ENCODE measurements at regions not wholly inside any gene's neighbourhood (a gene's known extent, or its start where the extent isn't known, plus 50 kb on each side); places are given as distances from the start of the nearest gene placed in this dataset.
A peak's percentile ranks its signal among the peaks of the same experiment; 100 is the strongest.

- H3K27ac ChIP-seq (ENCODE audit: poor library complexity, severe bottlenecking), result no peak overlapping the region
- H3K27me3 ChIP-seq (ENCODE audit: insufficient read depth, poor library complexity, severe bottlenecking), result no peaks in the 10 kb centered on the region
- DNase-seq (ENCODE audit: low spot score) (no peak), ATAC-seq (ENCODE audit: low read depth) (no peak)
- TF ChIP-seq CTCF (IDR thresholded peaks at IDR 0.05; ENCODE audit: poor library complexity, severe bottlenecking), result no peak
- H3K36me3 ChIP-seq (ENCODE audit: low read depth), result no peaks in the 10 kb centered on the region
- no peak overlapping the region for H3K4me3 ChIP-seq (ENCODE audit: severe bottlenecking)
- H3K9me3 ChIP-seq (ENCODE audit: severe bottlenecking), result no peaks in the 10 kb centered on the region
- H3K4me1 ChIP-seq (ENCODE audit: insufficient read depth, poor library complexity, severe bottlenecking), result no peaks in the 10 kb centered on the region
These were observed 62.6 kb upstream of the ZSWIM2 start for GRCh38 chr2:186911551-186912085.

GRCh38 chr2:186910996-186911395 lies 62.0 kb upstream of the ZSWIM2 start:
- TF ChIP-seq CTCF (IDR thresholded peaks at IDR 0.05; ENCODE audit: poor library complexity, severe bottlenecking), result no peak
- H3K27me3 ChIP-seq (ENCODE audit: insufficient read depth, poor library complexity, severe bottlenecking), result no peaks in the 10 kb centered on the region
- H3K9me3 ChIP-seq (ENCODE audit: severe bottlenecking), result no peaks in the 10 kb centered on the region
- no peak overlapping the region for H3K4me3 ChIP-seq (ENCODE audit: severe bottlenecking)
- no peaks in the 10 kb centered on the region for H3K4me1 ChIP-seq (ENCODE audit: insufficient read depth, poor library complexity, severe bottlenecking)
- no peaks in the 10 kb centered on the region for H3K36me3 ChIP-seq (ENCODE audit: low read depth)
- DNase-seq (ENCODE audit: low spot score) (no peak), ATAC-seq (ENCODE audit: low read depth) (no peak)
- no peak overlapping the region for H3K27ac ChIP-seq (ENCODE audit: poor library complexity, severe bottlenecking)

- no peak for TF ChIP-seq CTCF (IDR thresholded peaks at IDR 0.05; ENCODE audit: poor library complexity, severe bottlenecking)
These were observed 60.1 kb upstream of the ZSWIM2 start for GRCh38 chr2:186909095-186909494.

GRCh38 chr2:186907897-186908296 lies 58.9 kb upstream of the ZSWIM2 start:
- H3K27ac ChIP-seq (ENCODE audit: poor library complexity, severe bottlenecking), result no peak overlapping the region
- no peak for TF ChIP-seq CTCF (IDR thresholded peaks at IDR 0.05; ENCODE audit: poor library complexity, severe bottlenecking)
- no peak for DNase-seq (ENCODE audit: low spot score)

More at GRCh38 chr2:186909095-186909494, 60.1 kb upstream of the ZSWIM2 start:
- H3K9me3 ChIP-seq (ENCODE audit: severe bottlenecking), result no peaks in the 10 kb centered on the region
- DNase-seq (ENCODE audit: low spot score) (no peak), ATAC-seq (ENCODE audit: low read depth) (no peak)
- H3K4me3 ChIP-seq (ENCODE audit: severe bottlenecking), result no peak overlapping the region
- no peaks in the 10 kb centered on the region for H3K4me1 ChIP-seq (ENCODE audit: insufficient read depth, poor library complexity, severe bottlenecking)
- H3K27ac ChIP-seq (ENCODE audit: poor library complexity, severe bottlenecking), result no peak overlapping the region
- H3K36me3 ChIP-seq (ENCODE audit: low read depth), result no peaks in the 10 kb centered on the region
- no peaks in the 10 kb centered on the region for H3K27me3 ChIP-seq (ENCODE audit: insufficient read depth, poor library complexity, severe bottlenecking)

GRCh38 chr2:186903216-186903615 lies 54.2 kb upstream of the ZSWIM2 start:
- H3K4me1 ChIP-seq (ENCODE audit: insufficient read depth, poor library complexity, severe bottlenecking), result no peaks in the 10 kb centered on the region
- no peak for DNase-seq (ENCODE audit: low spot score)
- no peak for ATAC-seq (ENCODE audit: low read depth)
- peaks cover 2% of the 10 kb centered on the region for H3K9me3 ChIP-seq (ENCODE audit: severe bottlenecking)
- peaks cover 3% of the 10 kb centered on the region for H3K27me3 ChIP-seq (ENCODE audit: insufficient read depth, poor library complexity, severe bottlenecking)
- peak; percentile 66 for TF ChIP-seq CTCF (IDR thresholded peaks at IDR 0.05; ENCODE audit: poor library complexity, severe bottlenecking)
- H3K36me3 ChIP-seq (ENCODE audit: low read depth), result no peaks in the 10 kb centered on the region
- no peak overlapping the region for H3K4me3 ChIP-seq (ENCODE audit: severe bottlenecking)
- no peak overlapping the region for H3K27ac ChIP-seq (ENCODE audit: poor library complexity, severe bottlenecking)

More at GRCh38 chr2:186907897-186908296, 58.9 kb upstream of the ZSWIM2 start:
- peaks cover 3% of the 10 kb centered on the region for H3K27me3 ChIP-seq (ENCODE audit: insufficient read depth, poor library complexity, severe bottlenecking)
- H3K4me3 ChIP-seq (ENCODE audit: severe bottlenecking), result no peak overlapping the region
- no peak for ATAC-seq (ENCODE audit: low read depth)
- no peaks in the 10 kb centered on the region for H3K36me3 ChIP-seq (ENCODE audit: low read depth)
- H3K4me1 ChIP-seq (ENCODE audit: insufficient read depth, poor library complexity, severe bottlenecking), result no peaks in the 10 kb centered on the region
- H3K9me3 ChIP-seq (ENCODE audit: severe bottlenecking), result peaks cover 2% of the 10 kb centered on the region
